Epithelial cell of proximal tubule (primary cell): ENCODE measurements at regions not wholly inside any gene's neighbourhood (a gene's known extent, or its start where the extent isn't known, plus 50 kb on each side); places are given as distances from the start of the nearest gene placed in this dataset.

ENCODE experiments used
- DNase-seq: peaks from one replicate; pipeline ENCODE4 v3.0.0-alpha.2; 2011; ENCODE audit warnings: low read depth
- H3K4me3 ChIP-seq: 2 replicates; pipeline ENCODE4 v1.5.1; 2011; ENCODE audit warnings: low read depth, mild to moderate bottlenecking, low read length
- TF ChIP-seq, protein P1 (sequence below): conservative IDR thresholded peaks from 2 replicates; pipeline ENCODE4 v1.5.1; 2012; ENCODE audit warnings: low read depth, mild to moderate bottlenecking, low read length

DNA sequence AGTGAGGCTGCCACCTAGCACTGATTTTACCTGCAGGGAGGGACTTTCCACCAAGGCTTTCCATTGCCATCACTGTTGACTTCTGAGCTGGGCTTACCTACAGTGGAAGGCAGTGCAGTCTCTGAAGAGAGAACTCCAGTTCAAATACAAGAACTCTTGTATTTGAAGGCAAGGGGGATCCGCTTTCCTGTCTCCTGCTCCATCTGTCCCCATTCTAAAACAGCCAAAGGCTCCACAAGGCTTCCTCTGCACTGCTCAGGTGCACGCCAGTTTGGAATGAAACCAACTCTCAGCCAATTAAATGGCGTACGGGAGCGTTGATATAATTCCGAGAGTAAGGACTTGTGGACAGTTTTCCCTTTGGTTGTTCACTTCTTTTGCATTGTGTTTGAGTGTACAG is 66.0 kb upstream of the CXCL14 start:
- no peak overlapping the region for H3K4me3 ChIP-seq
- TF ChIP-seq, protein P1, sequence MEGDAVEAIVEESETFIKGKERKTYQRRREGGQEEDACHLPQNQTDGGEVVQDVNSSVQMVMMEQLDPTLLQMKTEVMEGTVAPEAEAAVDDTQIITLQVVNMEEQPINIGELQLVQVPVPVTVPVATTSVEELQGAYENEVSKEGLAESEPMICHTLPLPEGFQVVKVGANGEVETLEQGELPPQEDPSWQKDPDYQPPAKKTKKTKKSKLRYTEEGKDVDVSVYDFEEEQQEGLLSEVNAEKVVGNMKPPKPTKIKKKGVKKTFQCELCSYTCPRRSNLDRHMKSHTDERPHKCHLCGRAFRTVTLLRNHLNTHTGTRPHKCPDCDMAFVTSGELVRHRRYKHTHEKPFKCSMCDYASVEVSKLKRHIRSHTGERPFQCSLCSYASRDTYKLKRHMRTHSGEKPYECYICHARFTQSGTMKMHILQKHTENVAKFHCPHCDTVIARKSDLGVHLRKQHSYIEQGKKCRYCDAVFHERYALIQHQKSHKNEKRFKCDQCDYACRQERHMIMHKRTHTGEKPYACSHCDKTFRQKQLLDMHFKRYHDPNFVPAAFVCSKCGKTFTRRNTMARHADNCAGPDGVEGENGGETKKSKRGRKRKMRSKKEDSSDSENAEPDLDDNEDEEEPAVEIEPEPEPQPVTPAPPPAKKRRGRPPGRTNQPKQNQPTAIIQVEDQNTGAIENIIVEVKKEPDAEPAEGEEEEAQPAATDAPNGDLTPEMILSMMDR, result no peak
- DNase-seq, result no peak

DNA sequence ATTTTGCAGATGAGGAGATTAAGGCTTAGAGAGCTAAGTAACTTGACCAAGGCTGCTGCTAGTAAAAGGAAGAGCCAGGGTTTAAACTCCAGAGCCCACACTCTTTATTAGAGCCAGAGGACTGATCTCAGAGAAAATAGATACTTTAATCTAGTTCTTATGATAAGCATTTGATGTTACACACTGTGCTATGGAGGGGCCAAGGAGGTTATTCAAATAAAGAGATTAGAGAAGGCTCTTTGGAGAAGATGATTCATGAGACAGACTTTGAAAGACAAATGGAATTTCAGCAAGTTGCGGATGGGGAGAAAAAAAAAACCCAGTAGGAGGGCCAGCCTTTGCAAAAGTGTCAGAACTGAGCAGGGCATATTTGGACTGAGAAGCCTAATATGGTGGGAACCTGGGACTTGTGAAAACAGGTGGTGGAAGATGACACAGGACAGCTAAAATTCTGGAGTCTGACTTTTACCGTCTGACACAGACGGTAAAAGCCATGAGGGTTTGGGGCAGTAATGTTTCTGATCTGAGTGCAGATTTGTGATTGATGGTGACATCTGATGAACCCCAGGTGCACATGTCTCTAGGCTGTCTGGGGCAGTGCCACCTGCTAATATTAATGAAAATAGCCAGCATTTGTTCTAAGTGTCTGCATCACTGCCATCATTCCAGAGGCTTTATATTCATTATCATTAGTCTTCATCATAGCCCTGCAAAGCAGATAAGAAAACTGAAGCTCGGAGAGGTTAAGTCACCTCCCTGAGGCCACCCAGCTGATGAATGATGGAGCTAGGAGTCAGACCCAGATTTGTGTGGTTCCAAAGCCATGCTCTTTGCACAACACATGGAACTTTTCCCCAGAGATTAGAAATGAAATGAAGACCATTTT is 65.3 kb upstream of the CXCL14 start:
- DNase-seq, result no peak
- H3K4me3 ChIP-seq, result no peak overlapping the region
- TF ChIP-seq, protein P1, result no peak

DNA sequence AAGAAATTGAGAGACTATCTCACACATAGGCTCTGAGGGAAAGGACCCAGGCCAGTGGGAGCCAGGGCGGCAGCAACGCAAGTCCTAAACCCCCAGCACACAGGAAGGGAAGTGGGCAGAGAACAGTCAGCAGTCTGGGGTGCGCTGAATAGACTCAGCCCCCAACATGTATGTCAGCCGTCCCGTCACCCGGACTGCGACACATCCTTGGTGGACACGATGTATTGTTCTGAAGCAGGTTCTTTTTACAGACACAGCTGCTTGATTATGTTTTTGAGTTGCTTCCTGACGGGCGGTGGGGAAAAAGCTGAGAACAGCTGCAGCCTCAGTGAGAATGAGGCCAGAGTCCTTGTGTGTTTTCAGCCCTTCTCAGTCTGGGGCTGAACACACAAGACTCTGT is 64.1 kb upstream of the CXCL14 start:
- no peak overlapping the region for H3K4me3 ChIP-seq
- TF ChIP-seq, protein P1, result no peak

DNA sequence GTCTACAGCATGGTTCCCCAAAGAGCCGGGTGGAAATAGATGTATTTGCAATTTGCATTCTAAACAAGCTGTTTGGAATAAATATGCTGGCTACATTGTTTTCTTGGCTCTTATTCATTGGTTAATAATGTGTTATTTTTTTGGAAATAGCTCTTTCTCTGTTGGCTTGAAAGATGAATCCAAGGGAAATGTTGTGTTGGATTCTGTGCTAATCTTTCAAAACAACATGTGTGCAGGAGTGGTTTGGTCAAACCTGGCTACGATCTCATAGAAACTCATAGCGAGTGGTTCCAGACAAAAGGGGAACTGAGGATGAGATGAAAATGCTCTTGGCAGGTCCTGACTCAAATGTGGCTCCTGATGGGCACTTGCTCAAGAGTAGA is 63.7 kb upstream of the CXCL14 start:
- no peak for DNase-seq
- TF ChIP-seq, protein P1, result no peak
- H3K4me3 ChIP-seq, result no peak overlapping the region

More for the DNA sequence above, 64.1 kb upstream of the CXCL14 start:
- DNase-seq, result no peak

DNA sequence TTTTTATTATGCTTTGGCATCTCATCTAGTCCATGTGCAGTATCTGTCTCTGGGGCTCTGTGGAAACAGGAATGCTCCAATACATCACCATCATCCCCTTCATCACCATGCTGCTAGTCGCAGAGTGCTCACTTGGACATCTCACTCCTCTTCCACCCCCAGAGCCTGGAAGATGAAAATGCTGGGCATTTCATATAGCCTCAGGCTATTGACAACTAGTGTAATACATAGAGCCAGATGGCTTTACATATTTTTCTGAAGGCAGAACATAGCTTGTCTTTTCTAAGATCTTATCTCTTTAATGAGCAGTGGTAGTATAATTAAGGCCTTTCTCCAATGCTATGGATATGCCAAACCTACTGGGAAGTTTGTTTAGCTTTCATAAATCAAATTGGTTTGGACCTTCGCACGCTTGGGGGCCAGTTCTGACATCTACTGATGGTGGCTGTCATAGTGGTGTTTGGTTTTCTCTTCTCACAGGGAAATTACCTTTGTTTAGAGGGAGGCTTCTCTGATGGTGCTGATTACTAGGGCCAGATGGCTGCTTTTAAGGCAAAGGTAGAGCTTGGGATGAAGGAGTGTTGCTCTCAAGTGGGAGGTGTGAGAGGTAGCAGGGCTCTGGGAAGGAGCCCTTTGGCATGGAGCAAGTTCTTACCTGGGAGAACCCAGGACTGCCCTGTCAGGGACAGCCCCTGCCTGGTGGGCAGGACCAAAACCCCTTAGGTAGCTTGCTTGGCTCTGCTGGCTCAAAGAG is 63.1 kb upstream of the CXCL14 start:
- DNase-seq, result no peak
- H3K4me3 ChIP-seq, result no peak overlapping the region
- TF ChIP-seq, protein P1, result no peak

DNA sequence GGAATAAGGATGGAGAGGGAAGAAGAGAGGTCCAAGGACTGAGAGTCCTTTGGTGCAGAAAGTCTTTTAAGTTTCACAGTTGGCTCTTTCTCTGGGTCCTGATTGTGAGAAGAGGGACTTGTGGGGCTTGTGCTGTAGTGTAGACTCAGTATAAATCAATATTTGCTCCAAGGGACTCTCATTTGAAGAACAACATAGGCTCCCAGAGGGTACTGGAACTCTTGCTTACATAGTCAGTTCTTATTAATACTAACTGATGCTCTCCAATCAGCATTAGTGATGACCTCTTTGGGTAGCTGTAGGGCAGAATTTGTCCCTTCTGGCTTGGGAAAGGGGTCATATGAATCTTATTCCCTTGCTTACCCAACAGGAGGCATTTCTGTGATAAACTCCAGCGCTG is 62.5 kb upstream of the CXCL14 start:
- DNase-seq, result no peak
- TF ChIP-seq, protein P1, result no peak
- no peak overlapping the region for H3K4me3 ChIP-seq
